OCI-LY3 (cell line): ENCODE measurements at regions not wholly inside any gene's neighbourhood (a gene's known extent, or its start where the extent isn't known, plus 50 kb on each side); places are given as distances from the start of the nearest gene placed in this dataset.

ENCODE experiments used
- H2AFZ ChIP-seq: fragments of 200-600, 300-600 bp; shearing (Covaris generic); 2 replicates; pipeline ENCODE4 v1.6.0; 2014; ENCODE audit warnings: antibody characterized with exemption, low read depth, low read length
- H3K27ac ChIP-seq: fragments of 200-600, 300-600 bp; sonication (generic); 2 replicates; pipeline ENCODE4 v1.5.1; 2014; ENCODE audit warnings: mild to moderate bottlenecking, low read length, moderate library complexity, mixed read lengths
- H3K27me3 ChIP-seq: fragments of 200-600, 300-600 bp; sonication (generic); 2 replicates; pipeline ENCODE4 v1.6.1; 2014; ENCODE audit warnings: low read depth, low read length, mixed read lengths
- H3K36me3 ChIP-seq: fragments of 200-600, 300-600 bp; sonication (generic); replicated peaks from 2 replicates; pipeline ENCODE3; 2014; ENCODE audit warnings: low read depth, low read length, mixed read lengths
- H3K4me1 ChIP-seq: fragments of 300-600, 200-600 bp; sonication (generic); 2 replicates; pipeline ENCODE4 v1.6.1; 2014; ENCODE audit warnings: low read length, mixed read lengths
- H3K4me2 ChIP-seq: fragments of 200-600, 300-600 bp; sonication (generic); 2 replicates; pipeline ENCODE4 v1.6.1; 2014; ENCODE audit warnings: low read length, mixed read lengths
- H3K4me3 ChIP-seq: fragments of 300-600, 200-600 bp; sonication (generic); 2 replicates; pipeline ENCODE4 v1.5.1; 2014; ENCODE audit warnings: antibody characterized with exemption, mild to moderate bottlenecking, low read length, moderate library complexity
- H3K79me2 ChIP-seq: fragments of 300-600, 200-600 bp; shearing (Covaris generic); 2 replicates; pipeline ENCODE4 v1.6.1; 2014; ENCODE audit warnings: mild to moderate bottlenecking, low read length, mixed read lengths
- H3K9ac ChIP-seq: fragments of 300-600, 200-600 bp; shearing (Covaris generic); 2 replicates; pipeline ENCODE4 v1.6.0; 2014; ENCODE audit warnings: mild to moderate bottlenecking, low read length, moderate library complexity
- H3K9me3 ChIP-seq: fragments of 200-600, 300-600 bp; shearing (Covaris generic); 2 replicates; pipeline ENCODE4 v1.6.1; 2014; ENCODE audit warnings: low read length, mixed read lengths; ENCODE audit not compliant: insufficient read depth
- H4K20me1 ChIP-seq: fragments of 200-600, 300-600 bp; sonication (generic); 2 replicates; pipeline ENCODE4 v1.6.1; 2016; ENCODE audit warnings: low read length, mixed read lengths; ENCODE audit not compliant: insufficient read depth
- CTCF ChIP-seq: fragments of 200-600, 300-600 bp; sonication (generic); IDR thresholded peaks from 2 replicates; pipeline ENCODE4 v1.5.1; 2014; ENCODE audit warnings: antibody characterized with exemption, low read length, low read depth
- EZH2phosphoT487 ChIP-seq: fragments of 200-600 bp; shearing (Covaris generic); IDR thresholded peaks from 2 replicates; pipeline ENCODE4 v1.6.1; 2018; ENCODE audit warnings: antibody characterized with exemption, mixed run types, low read depth

- no peak overlapping the region for H3K9ac ChIP-seq
- TF ChIP-seq EZH2phosphoT487: no peak
- no peak for TF ChIP-seq CTCF
- H3K79me2 ChIP-seq: no peaks in the 10 kb centered on the region
- no peak overlapping the region for H3K4me3 ChIP-seq
- no peak overlapping the region for H3K4me2 ChIP-seq
- H3K9me3 ChIP-seq: 0 out of 2 replicates have a peak, but pooled peaks cover 5% of the 10 kb centered on the region
- H4K20me1 ChIP-seq: no peaks in the 10 kb centered on the region
- H3K27ac ChIP-seq: no peak overlapping the region
- H3K36me3 ChIP-seq: peaks cover 5% of the 10 kb centered on the region
- H3K27me3 ChIP-seq: 0 out of 2 replicates have a peak, but pooled peaks cover 1% of the 10 kb centered on the region
- H3K4me1 ChIP-seq: peaks cover 10% of the 10 kb centered on the region
- H2AFZ ChIP-seq: no peak overlapping the region
These were observed 53.1 kb upstream of the RUNX3 start for GRCh38 chr1:24983006-24983680.

GRCh38 chr1:24981631-24982005 is 51.5 kb upstream of the RUNX3 start:
- Histone ChIP-seq H3K27ac (no peak overlapping the region), H3K27me3 (0 out of 2 replicates have a peak, but pooled peaks cover 2% of the 10 kb centered on the region), H4K20me1 (no peaks in the 10 kb centered on the region), H3K79me2 (no peaks in the 10 kb centered on the region), H3K9ac (no peak overlapping the region), H3K4me1 (no peaks in the 10 kb centered on the region), H3K36me3 (no peaks in the 10 kb centered on the region), H3K4me3 (no peak overlapping the region), H3K9me3 (no peaks in the 10 kb centered on the region), H2AFZ (no peak overlapping the region), H3K4me2 (no peak overlapping the region)
- TF ChIP-seq CTCF: no peak
- no peak for TF ChIP-seq EZH2phosphoT487

- no peak overlapping the region for H3K27ac ChIP-seq
- no peak for TF ChIP-seq CTCF
- no peak for TF ChIP-seq EZH2phosphoT487
- no peaks in the 10 kb centered on the region for H4K20me1 ChIP-seq
- H3K4me2 ChIP-seq: no peak overlapping the region
- no peaks in the 10 kb centered on the region for H3K4me1 ChIP-seq
- H3K79me2 ChIP-seq: no peaks in the 10 kb centered on the region
- no peak overlapping the region for H3K9ac ChIP-seq
- no peaks in the 10 kb centered on the region for H3K36me3 ChIP-seq
- H3K4me3 ChIP-seq: no peak overlapping the region
- no peak overlapping the region for H2AFZ ChIP-seq
- 0 out of 2 replicates have a peak, but pooled peaks cover 3% of the 10 kb centered on the region for H3K9me3 ChIP-seq
- 0 out of 2 replicates have a peak, but pooled peaks cover 2% of the 10 kb centered on the region for H3K27me3 ChIP-seq
These were observed 51.0 kb upstream of the RUNX3 start for GRCh38 chr1:24980836-24981630.
